ENCODE measurements at regions not wholly inside any gene's neighbourhood (a gene's known extent, or its start where the extent isn't known, plus 50 kb on each side); places are given as distances from the start of the nearest gene placed in this dataset.

GRCh38 chr5:27722337-27722736 lies 684.0 kb upstream of the CDH9 start:
- TF ChIP-seq REST (IDR thresholded peaks at IDR 0.05; ENCODE audit: low read depth, low read length): no peak
- no peak for TF ChIP-seq NRF1 (IDR thresholded peaks at IDR 0.05; ENCODE audit: low read depth, low read length)
- TF ChIP-seq TAF1 (IDR thresholded peaks at IDR 0.05; ENCODE audit: borderline replicate concordance, low read depth, low read length): no peak
- TF ChIP-seq, protein P1, sequence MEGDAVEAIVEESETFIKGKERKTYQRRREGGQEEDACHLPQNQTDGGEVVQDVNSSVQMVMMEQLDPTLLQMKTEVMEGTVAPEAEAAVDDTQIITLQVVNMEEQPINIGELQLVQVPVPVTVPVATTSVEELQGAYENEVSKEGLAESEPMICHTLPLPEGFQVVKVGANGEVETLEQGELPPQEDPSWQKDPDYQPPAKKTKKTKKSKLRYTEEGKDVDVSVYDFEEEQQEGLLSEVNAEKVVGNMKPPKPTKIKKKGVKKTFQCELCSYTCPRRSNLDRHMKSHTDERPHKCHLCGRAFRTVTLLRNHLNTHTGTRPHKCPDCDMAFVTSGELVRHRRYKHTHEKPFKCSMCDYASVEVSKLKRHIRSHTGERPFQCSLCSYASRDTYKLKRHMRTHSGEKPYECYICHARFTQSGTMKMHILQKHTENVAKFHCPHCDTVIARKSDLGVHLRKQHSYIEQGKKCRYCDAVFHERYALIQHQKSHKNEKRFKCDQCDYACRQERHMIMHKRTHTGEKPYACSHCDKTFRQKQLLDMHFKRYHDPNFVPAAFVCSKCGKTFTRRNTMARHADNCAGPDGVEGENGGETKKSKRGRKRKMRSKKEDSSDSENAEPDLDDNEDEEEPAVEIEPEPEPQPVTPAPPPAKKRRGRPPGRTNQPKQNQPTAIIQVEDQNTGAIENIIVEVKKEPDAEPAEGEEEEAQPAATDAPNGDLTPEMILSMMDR (IDR thresholded peaks at IDR 0.05): no peak
- no peak for TF ChIP-seq CHD2 (IDR thresholded peaks at IDR 0.05; ENCODE audit: low read length, partially characterized antibody)
- no peak for TF ChIP-seq YY1 (IDR thresholded peaks at IDR 0.05; ENCODE audit: low read depth)
- no peak for TF ChIP-seq POLR2AphosphoS5 (IDR thresholded peaks at IDR 0.05; ENCODE audit: low read depth, low read length)
- TF ChIP-seq SIN3A (IDR thresholded peaks at IDR 0.05; ENCODE audit: borderline replicate concordance, low read depth, low read length): no peak
- no peak for TF ChIP-seq EP300 (IDR thresholded peaks at IDR 0.05; ENCODE audit: borderline replicate concordance in 1 of 2, low read depth in 1 of 2, low read length in 1 of 2)
- TF ChIP-seq, protein P2, sequence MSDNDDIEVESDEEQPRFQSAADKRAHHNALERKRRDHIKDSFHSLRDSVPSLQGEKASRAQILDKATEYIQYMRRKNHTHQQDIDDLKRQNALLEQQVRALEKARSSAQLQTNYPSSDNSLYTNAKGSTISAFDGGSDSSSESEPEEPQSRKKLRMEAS (IDR thresholded peaks at IDR 0.05; ENCODE audit: low read depth): no peak
- no peak for TF ChIP-seq JUND (IDR thresholded peaks at IDR 0.05)
- no peak for TF ChIP-seq SMC3 (IDR thresholded peaks at IDR 0.05; ENCODE audit: low read depth, low read length)

All from SK-N-SH (cell line).